SK-MEL-5 (cell line): ENCODE measurements at regions not wholly inside any gene's neighbourhood (a gene's known extent, or its start where the extent isn't known, plus 50 kb on each side); places are given as distances from the start of the nearest gene placed in this dataset.

Experiments used
- DNase-seq: peaks from one replicate; pipeline ENCODE4 v3.0.0-alpha.2; 2016; ENCODE audit warnings: low read depth, low spot score
- in situ Hi-C: cut with HindIII; loops from 2 replicates; pipeline ENCODE4 v1.10.0; 2016; ENCODE audit warnings: low sequenced_read_pairs, high pct_unique_total_duplicates, low pct_unique_long_range_greater_than_20kb

DNA sequence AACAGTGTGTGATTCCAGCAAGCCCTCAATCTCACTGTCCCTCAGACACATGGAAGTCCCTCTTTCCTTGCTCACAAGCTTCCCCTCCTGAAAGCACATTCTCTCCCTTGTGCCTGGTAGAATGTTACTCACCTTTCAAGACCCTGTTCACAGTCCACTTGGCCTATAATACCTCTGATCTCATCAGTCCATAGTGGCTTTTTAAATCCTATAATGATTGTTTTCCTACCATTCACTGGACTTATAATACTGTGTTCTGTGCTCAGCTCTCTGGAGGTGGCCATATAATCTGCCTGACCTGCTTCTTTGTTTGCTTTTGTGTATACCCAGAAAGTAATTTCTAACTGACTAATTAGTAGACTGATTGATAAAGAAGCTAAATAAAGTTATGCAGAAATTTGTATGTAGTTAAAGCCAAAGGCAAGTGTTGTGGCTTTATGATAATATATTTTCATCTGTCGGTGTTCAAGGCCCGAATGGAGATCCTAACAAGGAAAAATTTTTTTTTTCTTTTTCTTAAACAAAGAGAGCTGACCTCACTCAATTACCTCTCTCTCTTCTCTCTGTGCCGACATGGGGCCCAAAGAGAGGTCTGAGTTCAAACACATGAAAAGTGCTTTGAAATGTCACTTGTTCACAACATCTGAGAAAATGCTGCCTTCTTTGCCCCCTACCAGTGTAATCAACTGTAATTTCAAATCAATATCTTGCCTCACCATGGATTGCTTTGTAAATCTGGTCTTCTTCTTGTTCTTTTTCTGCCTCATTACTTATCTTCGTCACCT, 1033.0 kb upstream of the PIK3C3 start:
- in situ Hi-C loops = no loop called here
- no peak for DNase-seq

DNA sequence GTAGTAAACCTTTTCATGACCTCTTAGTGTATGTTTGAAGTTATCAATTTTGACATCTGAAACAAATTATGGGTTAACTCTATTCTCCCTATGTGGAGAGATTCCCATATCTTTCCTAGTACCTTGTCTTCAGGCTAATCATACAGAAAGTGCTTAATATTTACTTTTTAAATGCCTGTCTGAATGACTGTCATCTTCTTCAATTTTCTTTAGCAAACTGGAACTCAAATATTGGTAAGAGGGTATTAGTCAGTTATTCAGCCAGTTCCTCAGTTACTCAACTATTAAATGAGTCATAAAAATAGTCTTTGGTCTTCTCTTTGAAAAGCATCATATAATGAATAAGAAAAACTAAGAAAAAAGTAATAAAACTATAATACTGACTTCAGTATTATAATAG, 1038.0 kb upstream of the PIK3C3 start:
- in situ Hi-C loops = no loop called here
- no peak for DNase-seq

DNA sequence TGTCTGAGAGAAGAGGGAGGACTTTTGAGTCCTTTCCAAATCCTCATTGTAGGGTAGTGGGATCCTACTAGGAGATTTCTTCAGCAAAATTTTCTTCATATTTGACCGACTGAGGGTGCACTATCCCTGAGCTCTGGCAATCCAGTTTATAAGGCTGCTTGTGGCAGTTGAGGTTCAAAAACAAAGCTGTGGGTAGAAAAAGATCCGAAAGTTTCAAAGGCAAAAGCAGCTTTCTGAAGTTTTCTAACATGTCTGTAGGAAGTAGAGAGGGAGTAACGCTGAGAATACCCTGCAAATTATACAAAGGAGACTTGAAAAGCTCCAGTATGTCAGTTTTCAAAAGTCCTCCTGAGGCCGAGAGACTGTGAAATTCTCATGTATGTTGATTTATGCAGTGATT, 1039.3 kb upstream of the PIK3C3 start:
- in situ Hi-C loops = no loop called here
- DNase-seq = no peak

DNA sequence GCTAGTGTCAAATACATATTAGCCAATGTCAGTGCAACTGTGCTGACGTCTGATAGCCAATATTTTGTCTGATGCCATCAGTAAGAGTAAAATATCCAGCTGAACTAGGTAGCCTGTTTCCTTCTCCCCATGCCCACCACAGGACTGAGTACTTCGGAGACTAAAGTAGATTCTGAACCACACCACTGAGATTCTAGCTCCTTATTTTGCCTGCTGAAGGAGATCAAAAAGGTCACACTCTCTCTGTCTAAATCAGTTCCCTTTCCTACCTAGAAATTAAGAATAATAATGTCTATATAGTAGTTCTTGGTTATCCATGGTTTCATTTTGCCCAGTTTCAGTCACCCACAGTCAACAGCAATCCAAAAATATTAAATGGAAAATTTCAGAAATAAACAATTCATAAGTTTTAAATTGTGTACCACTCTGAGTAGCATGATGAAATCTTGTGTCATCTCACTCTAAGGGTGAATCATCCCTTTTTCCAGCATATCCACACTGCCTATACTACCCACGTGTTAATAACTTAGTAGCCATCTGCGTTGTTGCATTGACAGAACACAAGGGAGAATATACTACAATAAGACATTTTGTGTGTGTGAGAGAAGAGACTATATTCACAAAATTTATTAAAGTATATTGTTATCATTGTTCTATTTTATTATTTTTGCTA, 1043.3 kb upstream of the PIK3C3 start:
- no peak for DNase-seq
- in situ Hi-C loops = no loop called here

DNA sequence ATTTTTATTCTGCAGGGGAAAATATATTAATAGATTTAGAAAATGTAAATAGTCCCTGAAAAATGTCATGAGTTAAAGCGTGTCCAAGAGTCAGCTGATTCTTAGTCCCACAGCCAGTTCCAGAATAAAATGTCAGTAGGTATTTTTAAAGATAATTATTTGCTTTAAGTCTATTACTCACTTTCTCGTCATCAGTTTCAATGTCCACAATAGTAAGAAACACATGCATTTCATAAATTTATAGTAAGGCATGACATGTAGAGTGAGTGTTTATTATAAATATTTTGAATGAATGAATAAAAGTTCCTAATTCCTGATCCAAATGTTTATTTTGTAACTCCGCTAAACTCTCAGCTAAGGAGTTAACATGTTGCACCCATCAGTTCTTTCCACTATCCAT, 1044.0 kb upstream of the PIK3C3 start:
- DNase-seq = no peak
- in situ Hi-C loops = no loop called here

DNA sequence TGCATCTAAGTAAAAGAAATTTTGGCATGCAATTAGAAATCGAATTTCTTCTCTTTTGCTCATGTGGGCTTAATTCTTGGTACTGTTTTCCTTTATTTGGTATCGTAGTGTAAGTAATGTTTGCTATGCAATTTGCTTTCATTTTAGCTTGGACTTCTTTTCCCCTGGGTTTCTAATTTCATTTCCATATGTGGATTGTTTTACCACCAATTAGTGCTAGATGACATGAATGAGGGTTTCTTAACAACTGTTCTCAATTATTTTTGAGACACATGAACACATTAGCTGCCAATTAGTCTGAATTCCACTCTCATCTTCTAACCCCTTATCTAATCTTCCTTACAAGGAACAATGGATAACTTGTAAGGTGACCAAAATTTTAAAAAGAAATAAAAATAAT, 1047.2 kb upstream of the PIK3C3 start:
- in situ Hi-C loops = no loop called here
- no peak for DNase-seq

DNA sequence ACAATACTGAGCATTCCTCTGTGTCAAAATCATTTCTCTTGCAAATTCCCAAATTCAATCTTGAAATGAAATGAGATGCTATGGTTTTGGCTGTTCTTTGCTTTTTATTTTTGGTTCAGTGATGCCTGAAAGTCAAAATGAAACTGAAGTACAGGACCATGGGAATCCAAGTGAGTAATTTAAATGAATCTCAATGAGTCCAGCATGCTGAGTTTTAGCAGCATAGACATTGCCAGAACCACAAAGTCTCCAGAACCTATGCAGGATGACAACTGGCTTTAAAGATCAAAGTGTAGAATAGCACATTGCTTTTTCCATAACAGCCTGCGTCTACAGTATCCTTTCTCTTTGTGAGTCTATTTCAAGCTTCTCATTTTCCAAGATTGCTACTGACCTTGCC, 1050.7 kb upstream of the PIK3C3 start:
- no peak for DNase-seq
- in situ Hi-C loops = no loop called here

DNA sequence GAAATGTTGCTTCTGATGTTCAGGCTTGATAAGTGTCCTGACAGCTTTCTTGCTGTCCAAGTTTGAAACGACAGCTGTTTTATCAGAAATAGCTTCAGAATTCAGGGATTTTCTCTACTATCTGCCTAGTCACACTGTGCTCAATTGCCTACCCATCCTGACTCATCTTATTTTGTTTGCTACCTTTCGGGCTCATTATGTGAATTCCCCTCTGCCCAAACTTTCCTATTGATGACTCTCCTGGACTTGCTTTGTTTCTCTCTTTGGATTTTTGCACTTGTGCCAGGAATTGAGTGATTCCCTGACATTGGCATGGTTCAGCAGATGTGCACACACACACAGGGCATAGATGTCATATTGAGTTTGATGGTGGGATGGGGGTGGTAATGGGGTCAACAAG, 1052.6 kb upstream of the PIK3C3 start:
- DNase-seq = no peak
- in situ Hi-C loops = no loop called here

DNA sequence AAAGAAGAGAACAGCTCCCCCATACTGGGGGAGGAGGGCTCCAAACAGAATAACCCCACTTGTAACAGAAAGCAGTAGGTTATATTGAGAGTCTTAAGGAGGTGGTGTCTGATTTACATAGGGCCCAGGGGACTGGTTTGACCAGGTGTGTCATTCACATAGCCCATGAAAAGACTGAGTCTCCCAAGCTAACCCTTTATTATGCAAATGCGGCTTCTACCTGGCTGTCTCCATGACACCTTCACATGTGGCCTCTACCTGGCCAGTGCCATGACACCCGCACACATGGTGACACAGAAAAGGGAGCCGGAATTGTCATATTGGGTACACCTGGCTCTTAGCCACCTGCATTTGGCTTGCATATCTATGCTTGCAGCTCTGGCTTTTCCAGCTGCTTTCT, 1057.2 kb upstream of the PIK3C3 start:
- in situ Hi-C loops = no loop called here
- no peak for DNase-seq

DNA sequence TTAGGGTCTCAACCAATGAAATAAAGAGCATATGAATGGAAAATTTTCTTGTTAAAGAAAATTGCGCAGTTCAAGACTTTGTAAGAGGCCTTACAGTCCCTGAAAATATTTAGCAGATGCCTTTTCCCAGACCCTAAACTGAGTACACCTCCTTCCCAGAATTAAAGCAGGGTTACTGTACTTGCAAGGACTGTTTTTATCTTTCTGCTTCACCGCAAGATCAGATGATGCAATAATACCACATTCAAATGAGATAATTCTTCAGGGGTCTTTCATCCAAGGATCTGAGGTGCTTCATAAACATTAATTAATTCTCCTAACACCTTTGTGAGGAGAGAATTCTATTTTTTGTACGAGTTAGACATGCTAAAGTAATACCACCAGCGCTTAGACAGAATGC, 1071.8 kb upstream of the PIK3C3 start:
- DNase-seq = no peak
- in situ Hi-C loops = no loop called here

DNA sequence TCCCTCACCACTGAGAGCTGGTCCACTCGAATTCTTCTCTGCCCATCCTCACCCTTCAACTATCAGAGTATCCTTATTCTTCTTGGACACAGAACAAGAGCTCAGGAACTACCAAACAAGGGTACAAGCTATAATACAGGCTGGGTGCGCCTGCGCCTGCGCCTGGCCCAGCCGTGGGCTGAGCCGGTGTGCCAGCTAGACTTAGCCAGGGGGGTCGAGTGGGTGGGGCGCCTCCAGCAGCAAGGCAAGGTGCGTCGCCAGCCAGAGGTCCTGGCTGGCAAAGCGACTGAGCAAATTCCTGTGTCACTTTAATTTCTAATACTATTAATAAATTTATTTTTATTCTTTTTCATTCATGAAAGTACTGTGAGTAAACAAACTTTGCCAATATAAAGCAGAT, 1072.6 kb upstream of the PIK3C3 start:
- in situ Hi-C loops = no loop called here

DNA sequence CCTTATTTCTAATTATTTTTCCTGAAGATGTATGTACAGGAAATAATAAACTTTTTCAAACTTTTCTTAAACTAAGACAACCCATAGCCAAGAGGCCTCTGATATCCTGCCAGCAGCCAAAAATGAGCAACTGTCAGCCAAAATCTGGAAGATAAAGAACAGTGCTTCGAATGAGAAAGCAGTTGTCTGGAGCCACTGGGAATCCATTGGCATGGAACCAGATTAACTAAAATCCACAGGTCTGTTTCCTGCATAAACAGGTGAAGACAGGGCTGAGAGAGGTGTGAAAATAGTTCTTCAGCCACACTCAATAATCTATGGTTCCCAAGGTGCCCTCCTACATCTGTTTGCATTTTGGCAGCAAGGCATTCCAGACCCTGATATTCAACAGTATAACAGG, 1076.7 kb upstream of the PIK3C3 start:
- in situ Hi-C loops = no loop called here
- DNase-seq = no peak

More for the DNA sequence above, 1072.6 kb upstream of the PIK3C3 start:
- DNase-seq = no peak

DNA sequence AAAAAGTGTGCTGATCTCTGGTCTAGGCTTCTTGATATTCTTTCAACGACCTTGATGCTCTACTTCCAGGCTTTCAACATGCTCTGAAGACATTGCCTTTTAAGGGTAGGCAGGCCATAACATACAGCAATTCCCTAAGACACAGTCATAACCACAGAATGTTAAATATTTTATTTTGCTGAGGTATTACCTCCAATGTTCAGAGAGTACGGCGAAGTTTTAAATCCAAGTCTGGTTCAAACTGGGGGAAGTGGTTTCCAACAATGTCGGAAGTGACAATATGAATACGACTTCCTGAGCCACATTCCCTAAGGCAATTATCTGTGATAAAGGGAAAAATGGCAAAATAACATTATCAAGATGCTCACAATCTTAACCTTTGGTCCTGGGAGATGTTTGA, 1077.9 kb upstream of the PIK3C3 start:
- in situ Hi-C loops = no loop called here
- DNase-seq = no peak

DNA sequence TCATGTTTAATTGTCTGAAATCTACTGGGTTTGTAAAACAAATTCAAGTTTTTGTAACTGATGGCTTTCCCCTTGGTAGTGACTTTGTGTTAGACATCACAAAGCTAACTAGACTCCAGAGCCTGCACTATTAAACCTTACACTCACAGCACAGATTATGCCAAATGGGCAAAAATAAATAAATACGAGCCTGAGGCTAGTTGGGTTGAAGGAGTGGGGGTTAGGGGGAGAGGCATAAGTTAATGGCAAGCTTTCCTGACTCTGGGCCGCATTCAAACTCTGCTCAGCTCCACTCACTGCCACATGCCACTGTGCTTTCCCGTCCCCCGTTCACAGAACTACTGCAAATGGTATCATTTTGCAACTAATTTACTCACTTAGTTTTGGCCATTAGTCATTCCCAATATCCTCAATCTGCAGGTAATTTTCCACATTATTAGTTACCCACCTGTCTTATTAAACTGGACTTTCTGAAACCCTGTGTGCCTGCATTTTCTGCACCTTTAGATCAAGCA, 1079.9 kb upstream of the PIK3C3 start:
- in situ Hi-C loops = no loop called here
- no peak for DNase-seq

DNA sequence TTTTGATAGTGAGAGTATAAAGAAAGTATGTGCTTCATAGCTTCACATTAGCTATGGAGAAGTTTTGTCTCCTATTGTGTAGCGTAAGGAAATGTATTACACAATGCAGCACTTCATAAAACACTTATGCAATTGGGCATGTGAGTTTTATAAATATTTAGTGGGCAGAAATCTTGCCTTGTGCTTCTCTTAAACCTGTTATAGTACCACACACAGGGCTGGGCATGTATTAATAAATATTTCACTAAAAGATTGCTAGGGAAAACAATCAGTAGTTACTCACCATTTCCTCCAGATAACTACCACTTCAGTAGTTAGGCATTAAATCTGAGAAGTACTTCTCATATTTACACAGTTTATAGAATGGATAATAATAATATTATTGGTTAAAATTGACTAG, 1080.8 kb upstream of the PIK3C3 start:
- DNase-seq = no peak

DNA sequence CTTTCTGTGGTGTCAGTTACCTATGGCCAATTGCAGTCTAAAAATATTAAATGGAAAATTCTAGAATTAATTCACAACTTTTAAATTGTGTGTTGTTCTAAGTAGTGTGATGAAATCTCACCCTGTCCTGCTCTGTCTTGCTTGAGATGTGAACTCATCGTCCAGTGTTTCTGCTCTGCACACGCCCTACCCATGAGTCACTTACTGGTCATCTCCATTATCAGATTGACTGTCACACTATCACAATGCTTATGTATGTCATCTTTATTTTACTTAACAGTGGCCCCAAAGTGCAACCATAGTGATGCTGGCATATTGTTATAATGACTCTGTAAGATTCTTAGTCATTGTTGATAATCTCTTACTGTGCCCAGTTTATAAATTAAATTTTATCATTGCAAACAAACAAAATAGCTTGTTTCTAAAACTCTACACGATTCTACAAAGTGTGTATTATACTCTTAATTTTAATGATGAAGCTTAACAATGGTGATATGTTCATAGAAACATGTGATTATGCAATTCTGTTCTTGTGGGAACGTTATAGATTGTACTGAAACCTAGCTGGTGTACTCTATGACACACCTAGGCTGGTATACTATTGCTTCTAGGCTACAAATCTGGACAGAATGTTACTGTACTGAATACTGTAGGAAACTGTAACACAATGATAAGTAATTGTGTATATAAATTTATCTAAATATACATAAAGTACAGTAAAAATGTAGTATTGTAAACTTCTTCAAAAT, 1086.8 kb upstream of the PIK3C3 start:
- in situ Hi-C loops = no loop called here
- DNase-seq = no peak

More for the DNA sequence above, 1080.8 kb upstream of the PIK3C3 start:
- in situ Hi-C loops = no loop called here

DNA sequence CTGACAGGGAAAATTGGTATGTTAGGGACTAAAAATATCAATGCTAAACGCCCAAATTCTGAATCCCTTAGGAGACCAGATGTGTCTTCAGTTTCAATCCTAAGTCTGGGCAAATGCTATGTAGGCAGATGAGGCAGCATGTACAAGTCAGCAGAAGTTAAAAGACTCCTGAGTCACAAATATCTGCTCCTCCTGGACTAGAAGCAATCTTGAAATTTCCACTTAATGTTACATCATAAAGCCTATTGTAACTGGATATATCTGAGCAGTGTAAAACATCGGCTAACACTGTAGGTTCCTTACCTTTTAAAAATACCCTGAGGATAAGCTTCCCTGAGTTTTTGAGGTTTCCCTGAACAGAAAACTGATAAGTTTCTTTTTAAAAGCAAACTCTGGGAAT, 1087.6 kb upstream of the PIK3C3 start:
- DNase-seq = no peak
- in situ Hi-C loops = no loop called here

DNA sequence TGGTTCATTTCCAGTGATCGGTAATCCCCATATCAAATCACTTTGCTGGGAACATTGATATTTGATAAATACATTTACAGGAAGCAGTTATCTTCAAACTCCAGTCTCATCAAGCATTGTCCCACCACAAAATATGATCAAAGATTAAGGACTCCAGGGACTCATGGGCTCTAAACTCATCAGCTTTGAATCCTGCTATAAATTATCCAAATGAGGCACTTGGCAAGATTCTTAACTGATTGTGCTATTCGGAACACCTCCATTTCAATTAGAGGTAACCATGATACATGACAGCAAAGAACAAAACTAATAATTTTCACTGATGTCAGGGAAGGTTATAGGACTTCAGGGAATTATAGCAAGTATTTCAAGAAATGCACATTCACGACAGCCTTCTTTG, 1088.1 kb upstream of the PIK3C3 start:
- DNase-seq = no peak
- in situ Hi-C loops = no loop called here
